Endothelial cell (in vitro differentiated cells): ENCODE measurements at regions not wholly inside any gene's neighbourhood (a gene's known extent, or its start where the extent isn't known, plus 50 kb on each side); places are given as distances from the start of the nearest gene placed in this dataset.

Experiments used
- DNase-seq: peaks from one replicate; pipeline ENCODE4 v3.0.0; 2021; ENCODE audit warnings: low spot score
- H3K27ac Mint-ChIP-seq: one replicate; pipeline ENCODE4 v1.8.0; 2021; ENCODE audit warnings: mixed read lengths, inconsistent platforms; ENCODE audit not compliant: unreplicated experiment
- H3K27me3 Mint-ChIP-seq: one replicate; pipeline ENCODE4 v1.8.0; 2021; ENCODE audit warnings: mild to moderate bottlenecking, moderate library complexity, mixed read lengths, inconsistent platforms; ENCODE audit not compliant: unreplicated experiment
- H3K36me3 Mint-ChIP-seq: one replicate; pipeline ENCODE4 v1.8.0; 2021; ENCODE audit warnings: mild to moderate bottlenecking, low read depth, mixed read lengths, inconsistent platforms; ENCODE audit not compliant: unreplicated experiment
- H3K4me1 Mint-ChIP-seq: one replicate; pipeline ENCODE4 v1.8.0; 2021; ENCODE audit warnings: mild to moderate bottlenecking, mixed read lengths, inconsistent platforms; ENCODE audit not compliant: unreplicated experiment
- H3K4me3 Mint-ChIP-seq: one replicate; pipeline ENCODE4 v1.8.0; 2021; ENCODE audit warnings: mild to moderate bottlenecking, mixed read lengths, inconsistent platforms; ENCODE audit not compliant: unreplicated experiment
- H3K9me3 Mint-ChIP-seq: one replicate; pipeline ENCODE4 v1.8.0; 2021; ENCODE audit warnings: mixed read lengths, inconsistent platforms; ENCODE audit not compliant: unreplicated experiment
- TF ChIP-seq, protein P1 (sequence below): fragments of 200-600 bp; sonication (generic); IDR thresholded peaks from one replicate; pipeline ENCODE4 v1.5.0; 2021; ENCODE audit warnings: antibody characterized with exemption; ENCODE audit not compliant: unreplicated experiment

DNA sequence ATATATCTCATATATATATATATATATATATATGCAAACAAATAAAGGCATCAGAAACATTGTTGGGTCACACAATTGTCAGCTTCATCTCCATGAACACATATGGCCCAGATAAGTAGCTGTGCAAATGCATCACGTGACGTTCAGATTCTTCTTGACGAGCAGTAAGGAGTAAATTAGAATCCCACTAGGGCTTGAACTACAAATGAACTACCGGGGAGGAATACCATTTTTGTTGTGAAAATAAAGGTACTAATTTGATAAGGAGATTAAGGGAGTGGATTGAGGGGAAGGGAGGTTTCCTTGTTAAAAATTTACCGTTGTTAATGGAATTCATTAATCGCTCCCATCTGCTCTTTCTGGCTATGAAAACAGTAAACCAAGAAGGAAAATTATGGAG is 186.5 kb upstream of the COPS8 start:
- Mint-ChIP-seq H3K27me3 (peaks cover 1% of the 10 kb centered on the region), H3K4me1 (no peaks in the 10 kb centered on the region), H3K9me3 (no peaks in the 10 kb centered on the region), H3K36me3 (no peaks in the 10 kb centered on the region), H3K27ac (no peak overlapping the region), H3K4me3 (no peak overlapping the region)
- TF ChIP-seq, protein P1, sequence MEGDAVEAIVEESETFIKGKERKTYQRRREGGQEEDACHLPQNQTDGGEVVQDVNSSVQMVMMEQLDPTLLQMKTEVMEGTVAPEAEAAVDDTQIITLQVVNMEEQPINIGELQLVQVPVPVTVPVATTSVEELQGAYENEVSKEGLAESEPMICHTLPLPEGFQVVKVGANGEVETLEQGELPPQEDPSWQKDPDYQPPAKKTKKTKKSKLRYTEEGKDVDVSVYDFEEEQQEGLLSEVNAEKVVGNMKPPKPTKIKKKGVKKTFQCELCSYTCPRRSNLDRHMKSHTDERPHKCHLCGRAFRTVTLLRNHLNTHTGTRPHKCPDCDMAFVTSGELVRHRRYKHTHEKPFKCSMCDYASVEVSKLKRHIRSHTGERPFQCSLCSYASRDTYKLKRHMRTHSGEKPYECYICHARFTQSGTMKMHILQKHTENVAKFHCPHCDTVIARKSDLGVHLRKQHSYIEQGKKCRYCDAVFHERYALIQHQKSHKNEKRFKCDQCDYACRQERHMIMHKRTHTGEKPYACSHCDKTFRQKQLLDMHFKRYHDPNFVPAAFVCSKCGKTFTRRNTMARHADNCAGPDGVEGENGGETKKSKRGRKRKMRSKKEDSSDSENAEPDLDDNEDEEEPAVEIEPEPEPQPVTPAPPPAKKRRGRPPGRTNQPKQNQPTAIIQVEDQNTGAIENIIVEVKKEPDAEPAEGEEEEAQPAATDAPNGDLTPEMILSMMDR: no peak
- no peak for DNase-seq

DNA sequence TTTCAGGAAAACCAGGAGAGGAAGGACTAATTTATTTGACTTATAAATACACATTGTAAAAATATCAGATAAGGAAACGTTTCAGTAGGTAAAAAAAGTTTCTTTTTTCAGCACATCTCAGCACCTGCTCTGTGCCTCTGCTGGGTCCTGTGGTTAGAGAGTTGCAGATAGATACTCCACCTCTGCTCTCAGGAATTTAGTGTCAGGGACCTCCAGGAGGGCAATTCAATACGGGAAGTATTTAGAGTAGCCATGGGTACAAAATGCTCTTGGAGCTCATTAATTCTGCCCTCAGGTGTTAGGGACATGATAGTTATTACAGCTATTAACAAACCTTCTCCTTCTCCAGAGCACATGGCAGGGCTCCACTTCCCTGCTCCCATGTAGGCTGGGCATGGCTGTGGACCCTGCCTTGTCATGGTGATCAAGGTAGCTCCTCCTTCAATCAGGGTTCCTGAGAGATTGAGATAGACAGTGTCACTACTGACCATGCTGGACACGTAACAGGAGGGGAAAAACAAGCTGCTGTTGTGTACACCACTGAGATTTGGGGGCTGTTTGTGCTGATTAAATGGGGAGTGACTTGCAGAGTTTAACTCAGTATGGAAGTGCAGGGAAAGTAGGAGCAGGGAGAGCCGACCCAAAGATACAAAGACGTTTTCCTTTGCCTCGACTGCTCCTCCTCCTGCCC is 185.6 kb upstream of the COPS8 start:
- Mint-ChIP-seq H3K9me3 (no peaks in the 10 kb centered on the region), H3K4me3 (no peak overlapping the region), H3K36me3 (no peaks in the 10 kb centered on the region), H3K27me3 (peaks cover 1% of the 10 kb centered on the region), H3K27ac (no peak overlapping the region), H3K4me1 (no peaks in the 10 kb centered on the region)
- TF ChIP-seq, protein P1: no peak
- no peak for DNase-seq

DNA sequence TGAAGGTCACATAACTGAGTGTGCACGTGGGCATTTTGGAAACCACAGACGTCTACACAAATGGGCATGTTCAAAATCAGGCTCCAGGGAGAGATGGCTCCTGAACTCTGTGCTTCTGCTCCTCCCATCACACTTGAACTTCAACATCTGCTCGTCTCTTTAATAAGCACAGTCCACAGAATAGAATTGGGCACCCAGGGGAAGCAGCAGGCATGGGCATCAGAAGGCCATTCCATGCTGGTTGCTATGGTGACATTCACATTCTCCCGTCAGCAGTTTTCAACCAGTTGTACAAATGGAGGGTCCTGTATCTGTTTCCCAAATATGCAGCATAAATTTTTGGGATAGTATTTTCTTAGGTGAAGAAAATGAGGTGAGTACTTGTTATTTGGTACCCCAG is 183.7 kb upstream of the COPS8 start:
- Mint-ChIP-seq H3K27me3 (peaks cover 1% of the 10 kb centered on the region), H3K27ac (no peak overlapping the region), H3K4me3 (no peak overlapping the region), H3K36me3 (no peaks in the 10 kb centered on the region), H3K9me3 (no peaks in the 10 kb centered on the region), H3K4me1 (peaks cover 8% of the 10 kb centered on the region)
- TF ChIP-seq, protein P1: no peak
- DNase-seq: no peak

DNA sequence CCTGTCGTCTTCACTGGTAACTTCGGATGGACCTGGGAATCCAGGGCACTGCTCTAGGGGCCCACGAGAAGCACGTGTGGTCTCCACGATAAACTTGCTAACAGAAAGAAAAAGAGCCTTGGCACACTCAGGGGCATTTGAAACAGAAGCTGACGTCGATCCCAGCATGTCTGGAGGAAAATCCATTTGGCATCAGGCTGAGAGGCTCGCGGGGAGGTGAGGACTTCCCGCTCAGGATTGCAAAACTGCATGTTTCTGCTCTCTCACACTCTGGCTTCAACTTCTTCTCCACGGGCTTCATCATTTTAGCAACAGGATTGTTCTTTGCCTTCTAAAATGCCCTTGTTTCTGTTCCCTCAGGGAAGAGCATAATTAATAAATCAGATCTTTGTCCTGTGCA is 181.7 kb upstream of the COPS8 start:
- TF ChIP-seq, protein P1: no peak
- Mint-ChIP-seq H3K4me3 (no peak overlapping the region), H3K27ac (no peak overlapping the region), H3K4me1 (peaks cover 14% of the 10 kb centered on the region), H3K27me3 (peaks cover 5% of the 10 kb centered on the region), H3K36me3 (peaks cover 3% of the 10 kb centered on the region), H3K9me3 (no peaks in the 10 kb centered on the region)
- no peak for DNase-seq

DNA sequence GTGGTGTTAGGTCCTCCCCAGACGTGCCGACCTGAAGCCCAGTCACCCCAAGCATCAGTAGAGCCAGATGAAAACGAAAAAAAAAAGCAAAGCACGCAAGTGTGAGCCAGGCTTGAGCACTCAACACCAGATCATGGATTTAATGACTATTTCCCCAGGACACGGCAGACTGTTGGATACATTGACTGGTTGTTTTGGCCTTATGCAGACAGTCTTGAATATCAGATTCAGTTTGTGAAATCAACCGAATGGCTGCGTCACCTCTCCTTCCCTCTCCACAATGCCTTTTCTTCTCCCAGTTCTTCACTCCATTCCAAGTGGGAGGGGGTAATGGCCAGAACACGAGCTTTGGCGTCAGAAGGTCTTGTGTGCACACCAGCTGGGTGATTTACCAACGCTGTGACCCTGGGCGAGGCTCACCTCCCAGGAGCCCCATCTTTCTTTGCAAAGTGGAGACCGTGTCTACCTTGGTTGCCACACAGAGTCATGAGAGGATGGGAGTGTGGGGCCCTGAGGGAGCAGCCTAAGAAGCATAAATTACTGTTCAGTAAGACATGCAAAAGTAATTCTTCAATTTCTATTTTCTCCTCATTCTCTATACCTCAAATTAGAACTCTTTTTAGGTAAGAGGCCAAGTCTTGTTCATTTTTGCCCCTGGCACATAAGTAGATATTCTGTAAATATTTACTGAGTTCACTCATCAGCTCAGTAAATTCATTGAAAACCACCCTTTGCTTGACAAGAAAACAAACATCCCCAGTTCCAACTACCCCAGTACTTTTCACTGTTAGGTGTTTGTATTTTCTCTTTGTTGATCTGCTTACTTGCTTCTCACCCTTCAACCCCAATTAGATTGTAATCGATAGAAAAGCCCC is 181.1 kb upstream of the COPS8 start:
- Mint-ChIP-seq H3K9me3 (no peaks in the 10 kb centered on the region), H3K4me1 (peaks cover 14% of the 10 kb centered on the region), H3K27ac (no peak overlapping the region), H3K27me3 (peaks cover 5% of the 10 kb centered on the region), H3K36me3 (peaks cover 3% of the 10 kb centered on the region), H3K4me3 (no peak overlapping the region)
- TF ChIP-seq, protein P1: no peak
- DNase-seq: no peak
